HCEC 1CT (cell line): ENCODE measurements at regions not wholly inside any gene's neighbourhood (a gene's known extent, or its start where the extent isn't known, plus 50 kb on each side); places are given as distances from the start of the nearest gene placed in this dataset.
"Not testable (repeated sequence)": the region's sequence is repeated elsewhere in the genome, so short reads cannot be mapped to it uniquely, and the experiment has no call there.

Experiments used
- DNase-seq: peaks from one replicate; pipeline ENCODE4 v3.0.0-alpha.2; 2017

- no peak for DNase-seq
These were observed 74.6 kb downstream of the TRIM42 start for GRCh38 chr3:140752499-140752898.

- no peak for DNase-seq
These were observed 76.2 kb downstream of the TRIM42 start for GRCh38 chr3:140753865-140754754.

- DNase-seq = no peak
These were observed 77.1 kb downstream of the TRIM42 start for GRCh38 chr3:140754936-140755335.

- DNase-seq = no peak
These were observed 78.6 kb downstream of the TRIM42 start for GRCh38 chr3:140756240-140757016.

GRCh38 chr3:140758791-140759444, 81.1 kb downstream of the TRIM42 start:
- no peak for DNase-seq

GRCh38 chr3:140760324-140761075, 82.6 kb downstream of the TRIM42 start:
- no peak for DNase-seq

GRCh38 chr3:140761076-140761639, 83.3 kb downstream of the TRIM42 start:
- DNase-seq = no peak

- no peak for DNase-seq
These were observed 84.9 kb downstream of the TRIM42 start for GRCh38 chr3:140762746-140763145.

- DNase-seq = no peak
These were observed 85.7 kb downstream of the TRIM42 start for GRCh38 chr3:140763532-140763931.

- no peak for DNase-seq
These were observed 87.4 kb downstream of the TRIM42 start for GRCh38 chr3:140765246-140765645.

- no peak for DNase-seq
These were observed 88.6 kb downstream of the TRIM42 start for GRCh38 chr3:140766465-140766864.

- DNase-seq = no peak
These were observed 89.7 kb downstream of the TRIM42 start for GRCh38 chr3:140767566-140767965.

GRCh38 chr3:140768941-140769340, 91.1 kb downstream of the TRIM42 start:
- no peak for DNase-seq

GRCh38 chr3:140769951-140770350, 92.1 kb downstream of the TRIM42 start:
- DNase-seq = no peak

GRCh38 chr3:140770977-140771667, 93.3 kb downstream of the TRIM42 start:
- DNase-seq = no peak

- DNase-seq = no peak
These were observed 99.9 kb downstream of the TRIM42 start for GRCh38 chr3:140777631-140778233.

GRCh38 chr3:140791368-140791767, 113.5 kb downstream of the TRIM42 start:
- no peak for DNase-seq

- DNase-seq = no peak
These were observed 116.6 kb downstream of the TRIM42 start for GRCh38 chr3:140794507-140794906.

- not testable (repeated sequence) for DNase-seq
These were observed 125.0 kb downstream of the TRIM42 start for GRCh38 chr3:140802898-140803297.

- no peak for DNase-seq
These were observed 131.5 kb downstream of the TRIM42 start for GRCh38 chr3:140809316-140809715.
